KMS-11 (cell line): ENCODE measurements at regions not wholly inside any gene's neighbourhood (a gene's known extent, or its start where the extent isn't known, plus 50 kb on each side); places are given as distances from the start of the nearest gene placed in this dataset.

Experiments used
- H2AFZ ChIP-seq: fragments of 200-600 bp; sonication (generic); 2 replicates; pipeline ENCODE4 v1.6.1; 2016; ENCODE audit warnings: antibody characterized with exemption, mixed run types, low read depth
- H3K27ac ChIP-seq: fragments of 200-600 bp; sonication (generic); 2 replicates; pipeline ENCODE4 v1.6.1; 2016; ENCODE audit warnings: mild to moderate bottlenecking, mixed run types
- H3K27me3 ChIP-seq: fragments of 200-600 bp; sonication (generic); 2 replicates; pipeline ENCODE4 v1.6.1; 2017; ENCODE audit warnings: mild to moderate bottlenecking, low read depth, mixed run types, moderate library complexity; ENCODE audit not compliant: insufficient read depth
- H3K36me3 ChIP-seq: fragments of 200-600 bp; sonication (generic); 2 replicates; pipeline ENCODE4 v1.6.1; 2017; ENCODE audit warnings: mild to moderate bottlenecking, mixed run types; ENCODE audit not compliant: insufficient read depth
- H3K4me1 ChIP-seq: fragments of 200-600 bp; sonication (generic); 2 replicates; pipeline ENCODE4 v1.6.1; 2016; ENCODE audit warnings: mild to moderate bottlenecking, low read depth, mixed run types; ENCODE audit not compliant: poor library complexity, severe bottlenecking
- H3K4me2 ChIP-seq: fragments of 200-600 bp; sonication (generic); 2 replicates; pipeline ENCODE4 v1.7.0; 2016; ENCODE audit warnings: mild to moderate bottlenecking, mixed run types
- H3K4me3 ChIP-seq: fragments of 200-600 bp; sonication (generic); IDR thresholded peaks from 2 replicates; pipeline ENCODE4 v1.6.1; 2017; ENCODE audit warnings: low read depth, low read length, mixed read lengths; ENCODE audit not compliant: insufficient read depth
- H3K79me2 ChIP-seq: fragments of 200-600 bp; sonication (generic); 2 replicates; pipeline ENCODE4 v1.6.1; 2016; ENCODE audit warnings: low read depth, mixed run types; ENCODE audit not compliant: insufficient read depth
- H3K9ac ChIP-seq: fragments of 200-600 bp; sonication (generic); 2 replicates; pipeline ENCODE4 v1.6.1; 2016; ENCODE audit warnings: mild to moderate bottlenecking, mixed run types
- H4K20me1 ChIP-seq: fragments of 200-600 bp; sonication (generic); 2 replicates; pipeline ENCODE4 v1.6.1; 2016; ENCODE audit warnings: mild to moderate bottlenecking, mixed run types; ENCODE audit not compliant: insufficient read depth
- TF ChIP-seq, protein P1 (sequence below): fragments of 200-600 bp; sonication (generic); conservative IDR thresholded peaks from 2 replicates; pipeline ENCODE4 v1.6.1; 2017; ENCODE audit warnings: low read depth, mild to moderate bottlenecking, antibody characterized with exemption, low read length, moderate library complexity, mixed read lengths

DNA sequence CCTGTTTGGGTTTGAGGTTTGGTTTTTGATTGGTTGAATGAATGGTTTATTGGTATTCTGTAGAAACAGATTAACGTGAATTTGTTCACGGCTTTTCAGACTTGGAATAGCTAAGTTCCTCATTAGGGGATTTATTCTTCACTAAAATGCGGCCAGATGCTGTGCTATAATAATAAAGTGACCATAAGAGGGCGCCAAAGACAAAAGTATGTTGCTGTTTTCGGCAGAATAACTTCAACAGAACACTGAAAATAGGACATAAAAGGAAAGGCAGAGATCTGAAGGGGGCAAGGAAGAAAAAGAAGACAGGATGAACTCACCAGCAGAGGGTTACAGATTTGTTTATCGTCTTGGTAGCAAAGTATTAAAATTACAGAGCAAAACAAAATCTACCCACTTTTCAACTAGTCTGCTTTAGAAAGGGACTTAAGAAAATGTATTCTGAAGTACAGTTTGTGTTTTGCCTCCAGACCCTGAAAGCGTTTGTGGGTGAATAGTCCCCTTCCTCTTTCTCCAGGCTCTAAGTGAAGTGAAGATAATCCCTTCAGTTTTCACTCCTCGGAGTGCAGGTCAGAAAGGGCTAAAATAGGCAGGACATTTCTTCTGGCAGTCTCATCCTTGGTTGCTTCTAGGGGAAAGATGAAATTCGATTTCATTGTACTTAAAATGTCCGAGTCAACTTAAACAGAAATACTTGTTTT lies 147.6 kb downstream of the IL20RB start:
- H3K79me2 ChIP-seq, result no peaks in the 10 kb centered on the region
- H2AFZ ChIP-seq, result peak overlapping the region; percentile 5; the same call in 1 of the 2 replicates
- H3K9ac ChIP-seq, result no peak overlapping the region
- no peaks in the 10 kb centered on the region for H3K36me3 ChIP-seq
- H3K4me3 ChIP-seq, result no peak overlapping the region
- no peak overlapping the region for H3K27ac ChIP-seq
- H3K4me1 ChIP-seq, result no peaks in the 10 kb centered on the region
- TF ChIP-seq, protein P1, sequence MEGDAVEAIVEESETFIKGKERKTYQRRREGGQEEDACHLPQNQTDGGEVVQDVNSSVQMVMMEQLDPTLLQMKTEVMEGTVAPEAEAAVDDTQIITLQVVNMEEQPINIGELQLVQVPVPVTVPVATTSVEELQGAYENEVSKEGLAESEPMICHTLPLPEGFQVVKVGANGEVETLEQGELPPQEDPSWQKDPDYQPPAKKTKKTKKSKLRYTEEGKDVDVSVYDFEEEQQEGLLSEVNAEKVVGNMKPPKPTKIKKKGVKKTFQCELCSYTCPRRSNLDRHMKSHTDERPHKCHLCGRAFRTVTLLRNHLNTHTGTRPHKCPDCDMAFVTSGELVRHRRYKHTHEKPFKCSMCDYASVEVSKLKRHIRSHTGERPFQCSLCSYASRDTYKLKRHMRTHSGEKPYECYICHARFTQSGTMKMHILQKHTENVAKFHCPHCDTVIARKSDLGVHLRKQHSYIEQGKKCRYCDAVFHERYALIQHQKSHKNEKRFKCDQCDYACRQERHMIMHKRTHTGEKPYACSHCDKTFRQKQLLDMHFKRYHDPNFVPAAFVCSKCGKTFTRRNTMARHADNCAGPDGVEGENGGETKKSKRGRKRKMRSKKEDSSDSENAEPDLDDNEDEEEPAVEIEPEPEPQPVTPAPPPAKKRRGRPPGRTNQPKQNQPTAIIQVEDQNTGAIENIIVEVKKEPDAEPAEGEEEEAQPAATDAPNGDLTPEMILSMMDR, result peak; percentile 93
- H3K4me2 ChIP-seq, result no peak overlapping the region
- H4K20me1 ChIP-seq, result no peaks in the 10 kb centered on the region
- H3K27me3 ChIP-seq, result no peaks in the 10 kb centered on the region

DNA sequence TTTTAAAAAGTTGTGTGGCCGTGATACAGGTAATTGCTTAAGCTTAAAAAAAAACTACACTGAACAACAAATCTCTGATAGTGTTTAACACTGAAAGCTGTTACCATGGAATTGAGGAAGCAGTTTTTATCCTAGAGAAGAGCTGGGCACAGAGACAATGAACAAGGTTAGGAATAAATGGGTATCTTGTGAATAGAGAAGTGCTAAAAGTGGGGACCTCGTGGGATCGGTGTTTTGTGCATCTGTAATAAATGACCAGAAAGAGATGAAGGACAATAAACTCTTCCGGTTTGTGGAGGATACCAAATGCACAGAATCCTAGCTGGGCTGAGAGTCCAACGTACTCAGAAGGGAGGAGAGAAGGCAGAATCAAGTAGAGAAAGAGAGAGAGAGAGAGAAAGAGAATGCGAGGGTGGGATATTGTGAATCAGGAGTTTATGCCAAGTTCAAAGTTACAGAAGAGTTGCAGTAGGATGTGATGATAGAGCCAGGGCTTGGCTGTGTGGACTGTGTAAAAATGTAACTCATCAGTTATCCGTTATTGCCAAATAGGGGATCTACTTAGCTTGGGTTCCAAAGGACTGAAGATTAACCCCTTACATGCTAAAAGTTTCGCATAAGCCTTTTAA lies 148.9 kb downstream of the IL20RB start:
- no peaks in the 10 kb centered on the region for H4K20me1 ChIP-seq
- no peak overlapping the region for H3K27ac ChIP-seq
- no peak overlapping the region for H3K4me2 ChIP-seq
- H3K9ac ChIP-seq, result no peak overlapping the region
- no peaks in the 10 kb centered on the region for H3K27me3 ChIP-seq
- no peaks in the 10 kb centered on the region for H3K79me2 ChIP-seq
- no peaks in the 10 kb centered on the region for H3K4me1 ChIP-seq
- no peak overlapping the region for H3K4me3 ChIP-seq
- no peaks in the 10 kb centered on the region for H3K36me3 ChIP-seq
- no peak overlapping the region for H2AFZ ChIP-seq
- TF ChIP-seq, protein P1, result no peak

DNA sequence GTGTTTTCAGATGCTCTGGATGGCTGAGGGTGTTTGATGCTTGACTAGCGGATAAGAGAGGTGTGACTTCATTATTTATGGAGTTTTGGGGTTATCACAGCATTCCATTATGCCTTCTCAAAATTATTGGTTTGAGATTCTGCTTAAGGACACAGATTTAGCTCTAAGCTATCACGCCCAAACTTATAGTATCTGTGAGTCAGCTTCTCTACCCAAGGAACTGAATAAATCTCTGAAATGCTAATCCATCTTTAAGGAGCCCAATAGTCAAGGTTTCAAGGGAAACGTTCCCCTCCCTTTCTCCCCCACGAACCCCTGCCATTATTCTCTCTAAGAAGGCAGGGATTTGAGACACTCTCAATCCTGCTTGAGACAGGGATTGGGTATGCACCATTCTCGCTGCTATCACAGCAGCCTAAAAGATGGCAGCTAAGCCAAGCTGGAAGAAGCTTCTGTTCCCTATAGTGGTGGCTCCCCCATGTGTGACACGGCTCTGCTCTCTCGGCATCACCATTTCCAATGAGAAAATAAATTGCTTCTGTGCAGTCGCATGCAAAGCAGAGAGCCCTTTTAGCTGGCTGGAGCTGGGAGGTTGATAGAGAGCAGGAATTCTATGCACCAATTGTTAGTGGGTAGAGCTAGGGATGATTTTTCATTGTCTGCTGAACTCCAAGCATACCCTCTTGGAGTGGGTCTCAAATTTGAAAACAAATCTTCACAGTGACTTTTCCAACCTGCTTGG lies 151.1 kb downstream of the IL20RB start:
- no peak overlapping the region for H3K9ac ChIP-seq
- H3K4me2 ChIP-seq, result no peak overlapping the region
- H3K36me3 ChIP-seq, result no peaks in the 10 kb centered on the region
- no peaks in the 10 kb centered on the region for H3K79me2 ChIP-seq
- H3K4me1 ChIP-seq, result no peaks in the 10 kb centered on the region
- H3K27me3 ChIP-seq, result no peaks in the 10 kb centered on the region
- no peak overlapping the region for H2AFZ ChIP-seq
- no peak overlapping the region for H3K27ac ChIP-seq
- no peak overlapping the region for H3K4me3 ChIP-seq
- H4K20me1 ChIP-seq, result no peaks in the 10 kb centered on the region
- TF ChIP-seq, protein P1, result no peak

GRCh38 chr3:137110392-137110996 lies 152.7 kb downstream of the IL20RB start:
- TF ChIP-seq, protein P1, result peak; percentile 86
- no peaks in the 10 kb centered on the region for H3K36me3 ChIP-seq
- H3K9ac ChIP-seq, result no peak overlapping the region
- no peak overlapping the region for H2AFZ ChIP-seq
- no peak overlapping the region for H3K27ac ChIP-seq
- no peaks in the 10 kb centered on the region for H3K4me1 ChIP-seq
- H4K20me1 ChIP-seq, result no peaks in the 10 kb centered on the region
- H3K4me3 ChIP-seq, result no peak overlapping the region
- H3K79me2 ChIP-seq, result no peaks in the 10 kb centered on the region
- no peak overlapping the region for H3K4me2 ChIP-seq
- no peaks in the 10 kb centered on the region for H3K27me3 ChIP-seq
